Thymus (tissue), 11 donors: ENCODE measurements at regions not wholly inside any gene's neighbourhood (a gene's known extent, or its start where the extent isn't known, plus 50 kb on each side); places are given as distances from the start of the nearest gene placed in this dataset.
"Not testable (repeated sequence)": the region's sequence is repeated elsewhere in the genome, so short reads cannot be mapped to it uniquely, and the experiment has no call there.

Source experiments
- DNase-seq, 9 donors: peaks; one replicate each; pipeline ENCODE4 v3.0.0-alpha.2; 2013; ENCODE audit warnings: low spot score in 9 of 9, low read depth in 6 of 9, missing footprints in 1 of 9
- H3K27ac ChIP-seq, 2 donors: one replicate each; pipeline ENCODE4 v1.5.1; 2013; ENCODE audit warnings: control low read depth in 1 of 2, low read depth in 1 of 2, low read length in 1 of 2, mild to moderate bottlenecking in 1 of 2, moderate library complexity in 1 of 2
- H3K27me3 ChIP-seq, 2 donors: one replicate each; pipeline ENCODE4 v1.5.1; 2013; ENCODE audit warnings: low read length in 1 of 2; ENCODE audit not compliant: control insufficient read depth in 2 of 2, insufficient read depth in 1 of 2
- H3K36me3 ChIP-seq, 2 donors: one replicate each; pipeline ENCODE4 v1.5.1; 2013; ENCODE audit warnings: low read length in 1 of 2, mild to moderate bottlenecking in 1 of 2, moderate library complexity in 1 of 2; ENCODE audit not compliant: control insufficient read depth in 2 of 2, insufficient read depth in 2 of 2
- H3K4me1 ChIP-seq, 2 donors: one replicate each; pipeline ENCODE4 v1.5.1; 2013; ENCODE audit warnings: low read length in 2 of 2; ENCODE audit not compliant: control insufficient read depth in 2 of 2, insufficient read depth in 2 of 2
- H3K4me3 ChIP-seq, 2 donors: one replicate each; pipeline ENCODE4 v1.5.1; 2013; ENCODE audit warnings: low read length in 2 of 2, control low read depth in 1 of 2, mild to moderate bottlenecking in 1 of 2
- H3K9me3 ChIP-seq, 2 donors: one replicate each; pipeline ENCODE4 v1.5.1; 2013; ENCODE audit warnings: low read length in 1 of 2, mild to moderate bottlenecking in 1 of 2; ENCODE audit not compliant: control insufficient read depth in 2 of 2, insufficient read depth in 1 of 2
- WGBS: extraction: QIAGEN DNeasy Blood & Tissue Kit; methylation state at CpG from one replicate; pipeline ENCODE4 v1.1.7; 2013; 5-methylcytosine and 5-hydroxymethylcytosine counted together
- donor health status: healthy.

DNA sequence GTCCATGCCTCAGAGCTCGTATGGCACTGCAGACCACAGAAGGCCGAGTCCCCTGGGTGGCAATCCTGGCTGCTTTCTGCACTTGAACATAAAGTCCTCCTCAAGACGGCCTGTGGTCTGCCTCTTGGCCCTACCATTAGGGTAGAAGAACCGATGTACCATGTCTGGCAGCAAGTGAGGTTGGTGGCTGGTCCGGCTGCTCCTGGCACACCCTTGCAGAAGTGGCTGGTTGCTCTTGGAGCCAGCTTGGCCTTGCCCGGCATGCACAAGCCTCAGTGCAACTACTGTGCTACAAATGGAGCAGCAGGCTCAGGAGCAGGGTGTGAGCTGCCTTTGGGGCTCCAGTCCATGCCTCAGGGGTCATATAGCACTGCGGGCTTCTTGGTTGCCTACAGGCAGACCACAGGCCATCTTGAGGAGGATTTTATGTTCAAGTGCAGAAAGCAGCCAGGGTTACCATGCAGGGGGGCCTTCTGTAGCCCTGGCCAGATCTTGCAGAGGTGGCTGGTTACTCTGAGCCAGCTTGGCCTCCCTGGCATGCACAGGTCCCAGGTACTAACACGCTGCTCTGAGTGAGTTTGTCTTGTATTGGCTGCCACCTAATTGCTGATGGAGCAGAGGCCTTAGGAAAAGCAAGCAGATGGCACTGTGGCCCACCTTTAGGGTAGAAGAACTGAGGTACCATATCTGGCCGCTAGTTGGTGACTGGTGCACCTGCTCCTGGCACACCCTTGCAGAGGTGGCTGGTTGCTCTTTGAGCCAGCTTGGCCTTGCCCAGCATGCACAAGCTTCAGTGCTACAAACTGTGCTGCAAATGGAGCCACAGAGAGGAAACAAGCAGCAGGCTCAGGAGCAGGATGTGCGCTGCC is 106.4 kb downstream of the CCDC74A start:
- not testable (repeated sequence) for H3K4me1 ChIP-seq, H3K4me3 ChIP-seq, H3K9me3 ChIP-seq, H3K36me3 ChIP-seq, H3K27me3 ChIP-seq, H3K27ac ChIP-seq, DNase-seq
- WGBS = 91% methylated on average over 10 of the region's 10 CpGs

DNA sequence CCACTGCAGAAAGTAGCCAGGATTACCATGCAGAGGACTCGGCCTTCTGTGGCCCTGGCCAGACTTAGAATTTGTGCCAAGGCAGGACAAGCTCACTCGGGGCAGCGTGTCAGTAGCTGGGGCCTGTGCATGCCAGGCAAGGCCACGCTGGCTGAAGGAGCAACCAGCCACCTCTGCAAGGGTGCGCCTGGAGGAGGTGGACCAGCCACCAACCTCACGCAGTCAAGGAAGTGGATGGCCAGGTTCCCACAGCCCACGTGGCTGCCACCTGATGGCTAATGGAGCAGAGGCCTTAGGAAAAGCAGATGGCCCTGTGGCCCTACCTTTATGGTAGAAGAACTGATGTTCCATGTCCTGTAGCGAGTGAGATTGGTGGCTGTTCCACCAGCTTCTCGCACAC is 107.9 kb downstream of the CCDC74A start:
- WGBS = 86% methylated on average over 9 of the region's 9 CpGs
- no peak overlapping the region for H3K4me3 ChIP-seq
- H3K9me3 ChIP-seq = no peaks in the 10 kb centered on the region
- no peaks in the 10 kb centered on the region for H3K4me1 ChIP-seq
- H3K27ac ChIP-seq = no peak overlapping the region
- no peak for DNase-seq
- H3K36me3 ChIP-seq = no peaks in the 10 kb centered on the region
- no peaks in the 10 kb centered on the region for H3K27me3 ChIP-seq

DNA sequence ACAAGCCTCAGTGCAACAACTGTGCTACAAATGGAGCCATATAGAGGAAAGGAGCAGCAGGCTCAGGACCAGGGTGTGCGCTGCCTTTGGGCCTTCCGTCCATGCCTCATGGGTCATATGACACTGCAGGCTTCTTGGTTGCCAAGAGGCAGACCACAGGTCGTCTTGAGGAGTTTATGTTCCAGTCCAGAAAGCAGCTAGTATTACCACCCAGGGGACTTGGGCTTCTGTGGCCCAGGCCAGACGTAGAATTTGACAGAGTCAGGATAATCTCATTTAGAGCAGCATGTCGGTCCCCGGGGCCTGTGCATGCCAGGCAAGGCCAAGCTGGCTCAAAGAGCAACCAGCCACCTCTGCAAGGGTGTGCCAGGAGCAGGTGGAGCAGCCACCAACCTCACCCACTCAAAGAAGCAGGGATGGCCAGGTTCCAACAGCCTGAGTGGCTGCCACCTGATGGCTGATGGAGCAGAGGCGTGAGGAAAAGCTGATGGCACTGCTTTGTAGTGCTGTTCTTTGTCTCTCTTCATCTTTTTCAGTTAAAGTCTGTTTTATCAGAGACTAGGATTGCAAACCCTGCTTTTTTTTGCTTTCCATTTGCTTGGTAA is 109.1 kb downstream of the CCDC74A start:
- H3K27ac ChIP-seq, DNase-seq: not testable (repeated sequence)
- 91% methylated on average over 7 of the region's 7 CpGs for WGBS

DNA sequence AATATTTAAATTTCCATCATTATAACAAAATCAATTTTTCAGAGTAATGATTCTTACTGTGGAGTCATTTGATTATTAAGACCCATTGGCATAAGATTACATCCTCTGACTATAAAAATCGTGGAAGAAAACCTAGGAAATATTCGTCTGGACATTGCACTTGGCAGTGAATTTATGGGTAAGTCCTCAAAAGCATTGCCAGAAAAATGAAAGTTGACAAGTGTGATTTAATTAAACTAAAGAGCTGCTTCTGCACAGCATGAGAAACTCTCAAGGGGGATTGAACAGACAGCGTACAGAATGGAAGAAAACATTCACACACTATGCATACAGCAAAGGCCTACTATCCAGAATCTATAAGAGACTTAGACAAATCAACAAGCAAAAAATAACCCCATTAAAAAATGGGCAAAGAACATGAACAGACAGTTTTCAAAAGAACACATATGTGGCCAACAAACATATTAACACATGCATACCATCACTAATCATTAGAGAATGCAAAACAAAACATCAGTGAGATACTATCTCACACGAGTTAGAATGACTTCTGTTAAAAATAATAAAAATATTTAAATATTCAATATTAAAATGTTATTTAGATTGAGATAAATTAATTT is 111.4 kb downstream of the CCDC74A start:
- not testable (repeated sequence) for DNase-seq, H3K36me3 ChIP-seq, H3K9me3 ChIP-seq, H3K27me3 ChIP-seq, H3K4me1 ChIP-seq, H3K27ac ChIP-seq, H3K4me3 ChIP-seq
- 78% methylated on average over 4 of the region's 4 CpGs for WGBS

More for the DNA sequence above, 109.1 kb downstream of the CCDC74A start:
- H3K36me3 ChIP-seq, H3K4me1 ChIP-seq, H3K9me3 ChIP-seq, H3K4me3 ChIP-seq, H3K27me3 ChIP-seq: not testable (repeated sequence)

DNA sequence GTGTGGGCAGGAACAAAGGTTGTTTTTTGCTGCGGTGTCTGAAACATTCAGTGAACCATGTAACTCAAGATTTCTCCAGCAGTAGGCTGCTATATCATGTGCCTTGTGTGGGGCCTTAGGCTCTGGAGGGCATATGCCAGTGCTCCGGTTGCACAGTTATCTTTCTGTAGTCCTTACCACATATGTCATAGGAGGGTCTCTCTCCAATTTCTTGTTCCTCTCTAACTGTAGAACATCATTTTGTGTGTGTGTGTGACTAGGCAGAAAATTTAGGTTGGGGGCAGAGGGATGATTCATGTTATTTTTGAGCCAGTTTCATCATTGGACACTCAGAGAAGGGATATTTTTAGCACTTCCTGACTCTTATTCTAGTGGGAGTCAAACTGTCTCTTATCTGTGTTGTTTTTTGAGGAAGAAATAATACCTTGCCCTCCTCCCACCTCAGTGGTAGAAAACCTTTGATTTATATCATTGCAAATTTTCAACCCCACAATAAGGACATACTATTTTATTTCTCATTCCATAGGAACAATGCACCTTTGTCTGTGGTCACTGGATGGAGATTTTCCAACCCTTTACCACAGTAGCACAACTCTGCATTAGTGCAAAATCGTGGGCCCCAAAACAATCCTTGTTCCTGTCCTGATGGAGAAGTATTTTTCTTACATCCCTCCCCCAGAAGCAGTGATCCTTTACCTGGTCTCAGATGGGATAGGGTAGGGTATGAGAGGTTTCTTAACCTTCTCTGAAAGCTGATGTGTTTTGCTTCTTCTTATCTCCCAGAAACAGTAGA is 113.9 kb downstream of the CCDC74A start:
- peaks cover 0 to 19% of the 10 kb centered on the region in 2 donors for H3K27me3 ChIP-seq
- H3K4me1 ChIP-seq = no peaks in the 10 kb centered on the region
- H3K9me3 ChIP-seq = no peaks in the 10 kb centered on the region
- no peak for DNase-seq
- no peak overlapping the region for H3K27ac ChIP-seq
- no peaks in the 10 kb centered on the region for H3K36me3 ChIP-seq
- 78% methylated on average over 3 of the region's 3 CpGs for WGBS
- H3K4me3 ChIP-seq = no peak overlapping the region

DNA sequence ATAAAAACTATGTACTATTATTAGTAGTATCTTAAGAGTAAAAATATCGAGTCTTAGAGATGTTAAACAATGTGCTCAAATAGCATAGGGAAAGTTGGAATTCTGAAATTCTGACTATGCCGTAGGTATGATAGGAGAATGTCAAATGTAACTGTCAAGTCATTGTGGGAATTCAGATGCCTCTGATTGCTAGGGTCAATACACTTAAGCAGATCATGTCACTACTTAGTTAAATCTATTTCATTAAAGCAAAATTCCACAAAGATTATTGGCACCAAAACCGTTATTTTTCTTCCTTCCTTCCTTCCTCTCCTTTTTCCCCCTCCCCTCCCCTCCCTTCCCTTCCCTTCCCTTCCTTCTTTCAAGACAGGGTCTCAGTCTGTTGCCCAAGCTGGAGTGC is 115.5 kb downstream of the CCDC74A start:
- not testable (repeated sequence) for DNase-seq

DNA sequence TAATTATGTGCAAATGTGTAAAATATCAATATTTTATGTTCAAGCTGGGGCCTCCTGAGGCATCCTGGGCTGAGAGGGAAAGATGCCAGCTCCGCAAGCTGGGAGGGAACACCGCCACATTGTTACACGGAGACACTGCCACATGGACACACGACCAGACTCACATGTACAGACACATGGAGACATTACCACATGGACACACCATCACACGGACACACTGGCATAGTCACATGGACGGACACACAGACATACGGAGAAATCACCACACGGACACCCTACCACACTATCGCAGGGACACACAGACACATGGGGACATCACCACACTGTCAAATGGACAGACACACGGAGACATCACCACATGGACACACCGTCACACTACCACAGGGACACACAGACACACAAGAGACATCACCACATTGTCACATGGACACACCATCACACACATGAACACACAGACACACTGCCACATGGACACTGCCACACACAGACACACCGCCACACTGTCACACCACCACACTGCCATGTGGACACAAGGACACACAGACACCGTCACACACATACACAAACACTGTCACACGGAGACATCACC is 117.6 kb downstream of the CCDC74A start:
- WGBS = 90% methylated on average over 14 of the region's 14 CpGs
- Histone ChIP-seq H3K9me3 (no peaks in the 10 kb centered on the region), H3K27ac (no peak overlapping the region), H3K36me3 (no peaks in the 10 kb centered on the region), H3K4me3 (no peak overlapping the region), H3K27me3 (peaks cover 0 to 32% of the 10 kb centered on the region in 2 donors), H3K4me1 (no peaks in the 10 kb centered on the region)
- DNase-seq = no peak

More for the DNA sequence above, 115.5 kb downstream of the CCDC74A start:
- peaks cover 0 to 31% of the 10 kb centered on the region in 2 donors for H3K27me3 ChIP-seq
- not testable (repeated sequence) for H3K4me3 ChIP-seq, H3K9me3 ChIP-seq, H3K36me3 ChIP-seq, H3K4me1 ChIP-seq, H3K27ac ChIP-seq
- 67% methylated on average over 3 of the region's 3 CpGs for WGBS

DNA sequence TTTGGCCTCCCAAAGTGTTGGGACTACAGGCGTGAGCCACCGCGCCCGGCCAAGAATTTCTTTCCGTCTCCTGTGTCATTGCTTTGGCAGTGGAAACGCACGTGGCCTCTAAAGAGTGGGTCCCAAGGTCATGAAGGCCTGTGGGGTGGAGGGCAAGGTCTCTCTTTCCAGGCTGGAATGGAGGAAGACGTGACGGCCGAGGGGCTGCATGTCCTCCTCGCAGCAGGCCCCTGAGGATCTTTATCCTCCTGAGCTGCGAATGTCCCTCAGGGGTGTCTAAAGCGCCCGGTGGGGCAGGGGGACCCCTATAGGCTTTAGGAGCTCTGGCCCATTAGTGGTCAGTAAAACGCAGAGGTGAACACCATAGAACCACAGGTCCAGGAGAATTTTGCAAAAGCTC is 118.5 kb downstream of the CCDC74A start:
- H3K27me3 ChIP-seq = peaks cover 0 to 32% of the 10 kb centered on the region in 2 donors
- DNase-seq, H3K27ac ChIP-seq, H3K4me3 ChIP-seq, H3K4me1 ChIP-seq, H3K36me3 ChIP-seq, H3K9me3 ChIP-seq: not testable (repeated sequence)
- 87% methylated on average over 15 of the region's 15 CpGs for WGBS
